ENCODE measurements at regions not wholly inside any gene's neighbourhood (a gene's known extent, or its start where the extent isn't known, plus 50 kb on each side); places are given as distances from the start of the nearest gene placed in this dataset.

- TF ChIP-seq CTCF (IDR thresholded peaks at IDR 0.05; ENCODE audit: low read length) (no peak), EZH2 (IDR thresholded peaks at IDR 0.05; ENCODE audit: borderline replicate concordance, low read length) (no peak)
Measured at GRCh38 chr7:16984375-16984774, 102.6 kb upstream of the AGR3 start.
